ENCODE measurements at regions not wholly inside any gene's neighbourhood (a gene's known extent, or its start where the extent isn't known, plus 50 kb on each side); places are given as distances from the start of the nearest gene placed in this dataset.

DNA sequence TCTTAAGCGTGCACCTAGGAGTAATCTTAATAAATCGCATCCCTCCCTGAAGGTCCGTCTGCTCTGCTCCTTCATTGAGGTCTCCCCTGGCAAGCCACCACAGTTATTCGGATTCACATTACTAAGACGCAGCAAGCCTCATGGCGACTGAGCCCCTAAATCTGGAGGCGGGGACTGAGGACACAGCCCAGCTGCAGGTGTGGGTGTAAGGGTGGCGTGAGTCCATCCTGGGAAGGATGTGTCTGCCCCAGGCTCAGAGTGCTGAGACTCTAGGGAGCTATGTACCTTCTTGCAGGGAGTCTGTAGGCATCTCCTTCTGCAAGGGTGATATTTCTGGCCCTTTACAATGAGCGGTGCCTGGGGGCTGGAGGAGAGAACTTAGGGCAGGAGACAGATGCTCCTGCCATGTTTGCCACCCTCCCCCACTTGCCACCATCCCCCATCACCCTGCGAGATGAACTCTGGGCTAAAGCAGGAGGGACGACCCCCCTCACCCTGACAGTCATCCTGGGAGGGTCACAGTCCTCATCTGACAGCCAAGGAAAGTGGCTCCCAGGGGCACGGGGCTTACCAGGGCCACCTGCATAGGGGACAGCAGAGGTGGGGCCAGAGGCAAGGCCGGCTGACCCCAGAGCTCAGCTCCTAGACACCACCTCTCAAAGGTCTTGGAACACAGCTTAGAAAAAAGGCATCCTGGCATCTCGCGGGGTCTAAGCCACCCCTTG is 76.4 kb upstream of the FCN1 start:
- no TSS peak for BruUV-seq (replicated peaks)
- Histone ChIP-seq H3K27ac (ENCODE audit: extremely low read depth, low read depth, low read length) (no peak overlapping the region), H3K9me1 (ENCODE audit: control insufficient read depth, insufficient read depth, low read length) (no peaks in the 10 kb centered on the region), H2AFZ (ENCODE audit: low read depth, low read length) (no peak overlapping the region), H3K27me3 (ENCODE audit: control insufficient read depth in 2 of 2, insufficient read depth in 2 of 2, low read length in 2 of 2) (peaks cover 0 to 31% of the 10 kb centered on the region in 2 experiments; a peak in 2 of 5 replicates), H3K4me1 (replicated peaks in 1 of 2; ENCODE audit: control insufficient read depth in 2 of 2, insufficient read depth in 2 of 2, low read length in 2 of 2) (no peaks in the 10 kb centered on the region), H3K36me3 (ENCODE audit: control insufficient read depth, insufficient read depth, low read length) (no peaks in the 10 kb centered on the region), H3K4me3 (no peak overlapping the region), H3K79me2 (ENCODE audit: control insufficient read depth, insufficient read depth, low read length) (no peaks in the 10 kb centered on the region), H3K9ac (ENCODE audit: insufficient read depth in 1 of 2, low read depth in 2 of 2, low read length in 2 of 2) (no peak overlapping the region), H3K9me3 (replicated peaks; ENCODE audit: control insufficient read depth, insufficient read depth, low read depth, low read length) (no peaks in the 10 kb centered on the region), H4K20me1 (replicated peaks; ENCODE audit: control insufficient read depth, insufficient read depth, low read length) (no peaks in the 10 kb centered on the region), H3K4me2 (ENCODE audit: insufficient read depth, low read length) (no peak overlapping the region)
- intact Hi-C loops (cut with micrococcal nuclease): no loop called here
- WGBS (ENCODE audit: insufficient coverage, low coverage, missing lambda C conversion rate): 1% methylated on average over 14 of the region's 15 CpGs
- FAIRE-seq (no peak), ATAC-seq (no peak), DNase-seq (ENCODE audit: extremely low read depth in 1 of 4, low spot score in 3 of 4) (no peak)
- in situ Hi-C loops (cut with MboI): no loop called here
- ChIA-PET CTCF (ENCODE audit: low intra/inter-chr PET ratio) (no interaction called here), POLR2A (no interaction called here)
- no peak for TF ChIP-seq MXI1 (IDR thresholded peaks at IDR 0.05; ENCODE audit: low read depth, low read length)
- TF ChIP-seq, protein P1, sequence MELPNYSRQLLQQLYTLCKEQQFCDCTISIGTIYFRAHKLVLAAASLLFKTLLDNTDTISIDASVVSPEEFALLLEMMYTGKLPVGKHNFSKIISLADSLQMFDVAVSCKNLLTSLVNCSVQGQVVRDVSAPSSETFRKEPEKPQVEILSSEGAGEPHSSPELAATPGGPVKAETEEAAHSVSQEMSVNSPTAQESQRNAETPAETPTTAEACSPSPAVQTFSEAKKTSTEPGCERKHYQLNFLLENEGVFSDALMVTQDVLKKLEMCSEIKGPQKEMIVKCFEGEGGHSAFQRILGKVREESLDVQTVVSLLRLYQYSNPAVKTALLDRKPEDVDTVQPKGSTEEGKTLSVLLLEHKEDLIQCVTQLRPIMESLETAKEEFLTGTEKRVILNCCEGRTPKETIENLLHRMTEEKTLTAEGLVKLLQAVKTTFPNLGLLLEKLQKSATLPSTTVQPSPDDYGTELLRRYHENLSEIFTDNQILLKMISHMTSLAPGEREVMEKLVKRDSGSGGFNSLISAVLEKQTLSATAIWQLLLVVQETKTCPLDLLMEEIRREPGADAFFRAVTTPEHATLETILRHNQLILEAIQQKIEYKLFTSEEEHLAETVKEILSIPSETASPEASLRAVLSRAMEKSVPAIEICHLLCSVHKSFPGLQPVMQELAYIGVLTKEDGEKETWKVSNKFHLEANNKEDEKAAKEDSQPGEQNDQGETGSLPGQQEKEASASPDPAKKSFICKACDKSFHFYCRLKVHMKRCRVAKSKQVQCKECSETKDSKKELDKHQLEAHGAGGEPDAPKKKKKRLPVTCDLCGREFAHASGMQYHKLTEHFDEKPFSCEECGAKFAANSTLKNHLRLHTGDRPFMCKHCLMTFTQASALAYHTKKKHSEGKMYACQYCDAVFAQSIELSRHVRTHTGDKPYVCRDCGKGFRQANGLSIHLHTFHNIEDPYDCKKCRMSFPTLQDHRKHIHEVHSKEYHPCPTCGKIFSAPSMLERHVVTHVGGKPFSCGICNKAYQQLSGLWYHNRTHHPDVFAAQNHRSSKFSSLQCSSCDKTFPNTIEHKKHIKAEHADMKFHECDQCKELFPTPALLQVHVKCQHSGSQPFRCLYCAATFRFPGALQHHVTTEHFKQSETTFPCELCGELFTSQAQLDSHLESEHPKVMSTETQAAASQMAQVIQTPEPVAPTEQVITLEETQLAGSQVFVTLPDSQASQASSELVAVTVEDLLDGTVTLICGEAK (IDR thresholded peaks at IDR 0.05): no peak
- TF ChIP-seq, protein P1 (CRISPR knock-in tag; IDR thresholded peaks at IDR 0.05): no peak
- no peak for TF ChIP-seq TRIM28 (IDR thresholded peaks at IDR 0.05)
- no peak for TF ChIP-seq RBBP5 (IDR thresholded peaks at IDR 0.05; ENCODE audit: borderline replicate concordance, insufficient read depth, low read length, poor library complexity, severe bottlenecking)
- TF ChIP-seq HEY1 (CRISPR knock-in tag; IDR thresholded peaks at IDR 0.05; ENCODE audit: borderline replicate concordance): no peak
- TF ChIP-seq NFIC (IDR thresholded peaks at IDR 0.05): no peak
- no peak for TF ChIP-seq SP2 (IDR thresholded peaks at IDR 0.05; ENCODE audit: extremely low read depth, low read depth, low read length, poor library complexity, severe bottlenecking)
- TF ChIP-seq, protein P2, sequence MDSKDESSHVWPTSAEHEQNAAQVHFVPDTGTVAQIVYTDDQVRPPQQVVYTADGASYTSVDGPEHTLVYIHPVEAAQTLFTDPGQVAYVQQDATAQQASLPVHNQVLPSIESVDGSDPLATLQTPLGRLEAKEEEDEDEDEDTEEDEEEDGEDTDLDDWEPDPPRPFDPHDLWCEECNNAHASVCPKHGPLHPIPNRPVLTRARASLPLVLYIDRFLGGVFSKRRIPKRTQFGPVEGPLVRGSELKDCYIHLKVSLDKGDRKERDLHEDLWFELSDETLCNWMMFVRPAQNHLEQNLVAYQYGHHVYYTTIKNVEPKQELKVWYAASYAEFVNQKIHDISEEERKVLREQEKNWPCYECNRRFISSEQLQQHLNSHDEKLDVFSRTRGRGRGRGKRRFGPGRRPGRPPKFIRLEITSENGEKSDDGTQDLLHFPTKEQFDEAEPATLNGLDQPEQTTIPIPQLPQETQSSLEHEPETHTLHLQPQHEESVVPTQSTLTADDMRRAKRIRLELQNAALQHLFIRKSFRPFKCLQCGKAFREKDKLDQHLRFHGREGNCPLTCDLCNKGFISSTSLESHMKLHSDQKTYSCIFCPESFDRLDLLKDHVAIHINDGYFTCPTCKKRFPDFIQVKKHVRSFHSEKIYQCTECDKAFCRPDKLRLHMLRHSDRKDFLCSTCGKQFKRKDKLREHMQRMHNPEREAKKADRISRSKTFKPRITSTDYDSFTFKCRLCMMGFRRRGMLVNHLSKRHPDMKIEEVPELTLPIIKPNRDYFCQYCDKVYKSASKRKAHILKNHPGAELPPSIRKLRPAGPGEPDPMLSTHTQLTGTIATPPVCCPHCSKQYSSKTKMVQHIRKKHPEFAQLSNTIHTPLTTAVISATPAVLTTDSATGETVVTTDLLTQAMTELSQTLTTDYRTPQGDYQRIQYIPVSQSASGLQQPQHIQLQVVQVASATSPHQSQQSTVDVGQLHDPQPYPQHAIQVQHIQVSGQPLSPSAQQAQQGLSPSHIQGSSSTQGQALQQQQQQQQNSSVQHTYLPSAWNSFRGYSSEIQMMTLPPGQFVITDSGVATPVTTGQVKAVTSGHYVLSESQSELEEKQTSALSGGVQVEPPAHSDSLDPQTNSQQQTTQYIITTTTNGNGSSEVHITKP (IDR thresholded peaks at IDR 0.05; ENCODE audit: partially characterized antibody): no peak
- no peak for TF ChIP-seq PURB (CRISPR knock-in tag; IDR thresholded peaks at IDR 0.05; ENCODE audit: low read depth)
